ENCODE measurements at regions not wholly inside any gene's neighbourhood (a gene's known extent, or its start where the extent isn't known, plus 50 kb on each side); places are given as distances from the start of the nearest gene placed in this dataset.

DNA sequence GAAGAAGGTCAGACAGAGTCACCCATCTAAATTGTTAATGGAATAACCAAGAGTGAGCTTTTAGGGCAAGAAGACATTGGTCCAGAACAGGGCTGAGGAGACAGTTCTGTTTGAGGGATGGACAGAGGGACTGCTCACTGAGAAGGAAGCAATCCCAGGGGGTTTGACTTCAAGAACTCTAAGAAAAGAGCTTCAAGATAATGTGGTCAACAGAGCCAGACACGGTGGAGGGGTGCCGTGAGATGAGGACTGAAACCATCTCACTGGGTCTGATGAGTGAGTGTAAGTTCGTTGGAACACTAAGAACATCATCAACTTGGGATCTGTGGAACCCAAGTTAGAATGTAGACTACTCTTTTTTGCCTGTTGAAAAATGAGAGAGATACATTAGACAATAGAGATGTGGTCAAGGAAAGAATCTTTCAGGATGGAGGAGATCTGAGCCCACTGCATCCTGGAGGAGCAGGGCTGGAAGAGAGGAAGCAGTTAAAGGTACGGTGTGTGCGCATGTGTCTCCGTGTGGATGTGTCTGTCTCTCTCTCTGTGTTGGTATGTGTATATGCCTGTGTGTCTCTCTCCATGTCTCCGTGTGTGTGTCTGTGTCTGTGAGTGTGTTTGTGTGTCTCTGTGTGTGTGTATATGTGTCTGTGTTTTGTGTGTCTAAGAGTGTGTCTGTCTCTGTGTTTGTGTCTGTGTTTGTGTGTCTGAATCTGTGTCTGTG is 172.1 kb downstream of the MYCN start:
- H3K27ac Mint-ChIP-seq, result no peak overlapping the region
- intact Hi-C loops (cut with micrococcal nuclease), result no loop called here
- H3K9me3 Mint-ChIP-seq, result no peaks in the 10 kb centered on the region
- H3K4me3 Mint-ChIP-seq (ENCODE audit: low read depth), result no peak overlapping the region
- no peaks in the 10 kb centered on the region for H3K4me1 Mint-ChIP-seq (ENCODE audit: low read depth)
- no peaks in the 10 kb centered on the region for H3K36me3 Mint-ChIP-seq (ENCODE audit: low read depth)
- no peak for DNase-seq (ENCODE audit: low spot score)
- no peaks in the 10 kb centered on the region for H3K27me3 Mint-ChIP-seq (ENCODE audit: low read depth)

DNA sequence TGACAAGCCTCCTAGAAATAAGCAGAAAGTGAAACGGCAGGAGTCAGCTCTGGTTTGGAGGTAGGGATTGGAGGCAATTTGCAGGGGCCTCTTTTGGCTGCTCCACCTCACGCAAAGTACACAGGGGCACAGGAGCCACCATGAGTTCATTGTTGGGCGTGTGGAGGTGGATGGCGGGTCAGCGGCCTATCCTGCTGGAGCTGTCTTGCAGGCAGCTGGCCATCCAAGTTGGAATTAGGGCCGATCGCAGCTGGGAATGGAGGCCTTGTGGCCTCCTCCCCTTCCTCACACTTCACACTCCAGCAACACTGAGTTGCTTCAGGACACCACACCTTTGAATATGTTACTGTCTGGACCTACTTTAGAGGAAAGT is 171.5 kb downstream of the MYCN start:
- Mint-ChIP-seq H3K27me3 (ENCODE audit: low read depth) (no peaks in the 10 kb centered on the region), H3K27ac (no peak overlapping the region), H3K4me1 (ENCODE audit: low read depth) (no peaks in the 10 kb centered on the region), H3K4me3 (ENCODE audit: low read depth) (no peak overlapping the region), H3K36me3 (ENCODE audit: low read depth) (no peaks in the 10 kb centered on the region), H3K9me3 (no peaks in the 10 kb centered on the region)
- intact Hi-C loops (cut with micrococcal nuclease), result no loop called here
- no peak for DNase-seq (ENCODE audit: low spot score)

DNA sequence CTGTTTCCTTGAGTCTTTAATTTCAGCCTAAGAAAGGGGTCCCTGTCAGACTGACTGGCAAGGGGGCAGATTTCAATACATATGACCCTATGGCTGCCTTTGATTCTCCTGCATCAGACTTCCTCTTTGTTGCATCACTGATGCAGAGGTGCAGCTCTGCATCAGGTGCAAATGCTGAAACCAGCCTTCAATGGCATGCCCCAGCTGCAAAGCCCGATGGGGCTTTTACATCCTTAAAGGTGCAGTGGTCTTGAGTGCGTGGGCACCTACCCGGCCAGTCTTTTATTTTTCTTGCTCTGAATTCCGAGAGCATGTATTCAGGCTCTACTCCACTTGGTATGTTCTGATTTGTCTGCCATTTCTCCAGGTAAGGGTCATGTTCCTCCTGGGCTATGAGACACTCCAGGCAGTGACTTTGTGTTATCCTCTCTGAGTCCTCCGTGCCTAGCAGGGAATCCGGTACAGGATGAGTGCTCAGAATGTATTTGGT is 169.5 kb downstream of the MYCN start:
- Mint-ChIP-seq H3K27ac (no peak overlapping the region), H3K9me3 (no peaks in the 10 kb centered on the region), H3K4me3 (ENCODE audit: low read depth) (no peak overlapping the region), H3K27me3 (ENCODE audit: low read depth) (no peaks in the 10 kb centered on the region), H3K4me1 (ENCODE audit: low read depth) (no peaks in the 10 kb centered on the region), H3K36me3 (ENCODE audit: low read depth) (no peaks in the 10 kb centered on the region)
- DNase-seq (ENCODE audit: low spot score), result no peak
- intact Hi-C loops (cut with micrococcal nuclease), result no loop called here

DNA sequence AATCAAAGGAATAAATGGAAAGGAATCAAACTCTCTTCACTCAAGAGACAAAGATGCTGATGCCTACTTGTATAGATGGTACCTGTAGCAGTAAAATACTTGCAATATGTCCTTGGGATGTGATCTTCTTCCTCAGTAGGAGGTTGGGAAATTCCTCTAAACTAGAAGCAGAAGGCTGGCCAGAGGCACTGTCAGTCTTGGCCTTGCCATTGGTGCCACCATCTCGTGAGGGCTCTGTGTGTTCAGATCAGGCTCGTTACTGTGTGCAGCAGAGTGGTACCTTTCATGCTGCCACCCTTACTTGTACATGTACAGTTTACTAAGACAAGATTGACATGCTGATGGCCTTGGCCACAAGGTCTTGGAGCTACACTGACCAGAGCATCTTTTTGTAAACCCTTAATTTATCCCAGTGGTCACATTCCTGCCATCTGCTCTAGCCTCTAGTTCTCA is 169.0 kb downstream of the MYCN start:
- Mint-ChIP-seq H3K36me3 (ENCODE audit: low read depth) (no peaks in the 10 kb centered on the region), H3K4me3 (ENCODE audit: low read depth) (no peak overlapping the region), H3K27ac (no peak overlapping the region), H3K9me3 (no peaks in the 10 kb centered on the region), H3K27me3 (ENCODE audit: low read depth) (no peaks in the 10 kb centered on the region), H3K4me1 (ENCODE audit: low read depth) (no peaks in the 10 kb centered on the region)
- intact Hi-C loops (cut with micrococcal nuclease), result no loop called here
- no peak for DNase-seq (ENCODE audit: low spot score)

DNA sequence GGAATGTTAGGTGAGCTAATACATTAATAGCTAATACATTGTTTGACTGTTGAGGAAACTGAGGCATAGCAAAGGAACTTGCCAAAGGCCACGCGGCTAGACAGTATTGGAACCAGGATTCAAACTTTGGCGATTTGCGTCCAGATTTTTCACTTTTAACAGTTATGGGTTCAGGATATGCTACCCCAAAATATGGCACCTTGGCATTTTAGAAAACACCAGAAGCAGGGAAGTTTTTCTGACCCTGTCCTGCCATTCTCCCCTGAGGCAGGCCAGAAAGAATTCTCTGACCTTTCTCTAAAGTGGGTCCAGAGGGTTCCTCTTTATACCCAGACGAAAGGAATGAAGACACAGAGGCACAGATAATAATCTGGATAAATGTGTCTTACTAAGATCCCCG is 166.9 kb downstream of the MYCN start:
- H3K27ac Mint-ChIP-seq, result no peak overlapping the region
- intact Hi-C loops (cut with micrococcal nuclease), result no loop called here
- no peaks in the 10 kb centered on the region for H3K36me3 Mint-ChIP-seq (ENCODE audit: low read depth)
- DNase-seq (ENCODE audit: low spot score), result no peak
- no peaks in the 10 kb centered on the region for H3K4me1 Mint-ChIP-seq (ENCODE audit: low read depth)
- H3K27me3 Mint-ChIP-seq (ENCODE audit: low read depth), result no peaks in the 10 kb centered on the region
- no peak overlapping the region for H3K4me3 Mint-ChIP-seq (ENCODE audit: low read depth)
- no peaks in the 10 kb centered on the region for H3K9me3 Mint-ChIP-seq

DNA sequence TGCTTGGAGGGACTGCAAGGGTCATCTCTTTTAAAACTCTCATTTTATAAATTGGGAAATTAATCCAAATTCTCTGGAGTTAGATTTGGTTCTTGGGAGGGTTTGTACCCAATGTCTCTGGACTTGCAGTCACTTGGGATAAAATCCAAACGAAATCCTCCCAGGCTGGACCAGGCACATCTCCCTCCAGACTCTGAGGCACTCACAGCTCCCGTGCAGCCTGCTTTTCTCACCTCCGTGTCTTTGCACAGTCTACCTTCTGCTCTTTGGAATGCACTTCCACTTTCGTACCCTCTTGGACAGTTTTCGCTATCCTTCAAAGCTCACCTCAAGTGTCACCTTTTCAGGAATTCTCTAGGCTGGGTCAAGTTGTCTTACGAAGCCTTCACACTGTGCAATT is 166.3 kb downstream of the MYCN start:
- DNase-seq (ENCODE audit: low spot score), result no peak
- Mint-ChIP-seq H3K36me3 (ENCODE audit: low read depth) (no peaks in the 10 kb centered on the region), H3K27ac (no peak overlapping the region), H3K4me1 (ENCODE audit: low read depth) (no peaks in the 10 kb centered on the region), H3K9me3 (no peaks in the 10 kb centered on the region), H3K4me3 (ENCODE audit: low read depth) (no peak overlapping the region), H3K27me3 (ENCODE audit: low read depth) (no peaks in the 10 kb centered on the region)
- intact Hi-C loops (cut with micrococcal nuclease), result no loop called here

DNA sequence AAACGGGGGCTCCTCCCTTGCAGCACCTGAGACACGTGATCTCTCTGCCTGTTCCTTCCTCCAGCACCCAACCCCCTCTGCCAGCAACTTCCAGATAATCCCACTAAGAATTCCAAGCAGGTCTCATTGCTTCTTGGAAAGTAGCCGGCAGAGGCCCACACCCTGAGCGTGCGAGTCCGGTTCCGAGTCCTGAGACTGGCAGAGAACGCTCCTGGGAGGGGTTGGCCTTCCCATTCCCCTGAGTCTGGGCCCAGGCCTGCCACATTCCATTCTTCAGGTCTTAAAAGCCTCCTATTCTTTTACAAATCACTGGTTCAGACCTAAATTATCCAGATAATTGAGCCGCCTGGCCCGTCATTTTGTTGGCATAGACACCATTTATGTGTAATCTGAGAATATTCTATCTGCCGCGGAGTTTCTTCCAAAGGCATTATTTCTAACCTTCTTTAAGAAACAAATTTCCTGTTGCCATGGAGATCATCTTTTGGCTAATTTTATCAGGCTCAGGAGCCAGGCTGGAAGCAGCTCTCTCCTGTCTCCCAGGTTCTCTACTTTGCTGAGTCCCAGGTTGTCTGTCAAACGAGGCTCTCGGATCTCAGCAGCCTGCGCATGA is 165.4 kb downstream of the MYCN start:
- H3K9me3 Mint-ChIP-seq, result no peaks in the 10 kb centered on the region
- no peak overlapping the region for H3K4me3 Mint-ChIP-seq (ENCODE audit: low read depth)
- intact Hi-C loops (cut with micrococcal nuclease), result no loop called here
- no peaks in the 10 kb centered on the region for H3K36me3 Mint-ChIP-seq (ENCODE audit: low read depth)
- H3K27me3 Mint-ChIP-seq (ENCODE audit: low read depth), result no peaks in the 10 kb centered on the region
- H3K27ac Mint-ChIP-seq, result no peak overlapping the region
- no peaks in the 10 kb centered on the region for H3K4me1 Mint-ChIP-seq (ENCODE audit: low read depth)
- DNase-seq (ENCODE audit: low spot score), result no peak

DNA sequence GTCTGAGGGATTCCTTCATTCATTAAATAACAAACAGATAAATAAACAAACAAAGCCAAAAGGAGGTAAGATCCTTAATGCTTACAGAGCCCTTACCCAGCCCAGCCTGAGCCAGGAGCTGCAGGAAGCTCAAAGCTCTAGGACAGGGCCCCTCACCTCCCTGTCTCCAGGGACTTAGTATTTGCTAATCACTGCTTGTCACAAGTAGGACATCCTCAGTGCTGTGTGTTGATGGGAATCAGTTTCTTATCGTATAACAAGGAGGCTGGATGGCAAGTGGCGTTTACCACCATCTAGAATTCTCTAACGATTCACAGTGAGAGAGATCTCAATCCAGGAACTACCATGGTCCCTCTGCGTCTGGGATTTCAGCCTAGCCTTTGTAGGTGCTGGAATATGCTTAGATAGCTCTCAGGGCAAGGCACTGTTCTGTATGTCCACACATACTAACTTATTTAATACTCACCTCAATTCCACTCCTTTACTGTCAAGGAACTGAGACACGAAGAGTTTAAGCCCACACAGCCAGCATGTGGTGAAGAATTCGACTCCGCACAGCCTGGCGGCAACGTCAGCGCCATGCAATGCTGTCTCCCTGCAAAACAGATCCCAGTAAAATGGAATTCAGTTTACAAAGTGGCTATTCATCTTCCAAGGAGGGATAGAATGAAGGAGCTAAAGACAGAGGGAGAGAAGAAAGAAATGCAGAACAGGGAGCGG is 164.8 kb downstream of the MYCN start:
- H3K4me1 Mint-ChIP-seq (ENCODE audit: low read depth), result no peaks in the 10 kb centered on the region
- H3K27me3 Mint-ChIP-seq (ENCODE audit: low read depth), result no peaks in the 10 kb centered on the region
- H3K4me3 Mint-ChIP-seq (ENCODE audit: low read depth), result no peak overlapping the region
- DNase-seq (ENCODE audit: low spot score), result no peak
- no peaks in the 10 kb centered on the region for H3K36me3 Mint-ChIP-seq (ENCODE audit: low read depth)
- intact Hi-C loops (cut with micrococcal nuclease), result no loop called here
- H3K9me3 Mint-ChIP-seq, result no peaks in the 10 kb centered on the region
- H3K27ac Mint-ChIP-seq, result no peak overlapping the region

DNA sequence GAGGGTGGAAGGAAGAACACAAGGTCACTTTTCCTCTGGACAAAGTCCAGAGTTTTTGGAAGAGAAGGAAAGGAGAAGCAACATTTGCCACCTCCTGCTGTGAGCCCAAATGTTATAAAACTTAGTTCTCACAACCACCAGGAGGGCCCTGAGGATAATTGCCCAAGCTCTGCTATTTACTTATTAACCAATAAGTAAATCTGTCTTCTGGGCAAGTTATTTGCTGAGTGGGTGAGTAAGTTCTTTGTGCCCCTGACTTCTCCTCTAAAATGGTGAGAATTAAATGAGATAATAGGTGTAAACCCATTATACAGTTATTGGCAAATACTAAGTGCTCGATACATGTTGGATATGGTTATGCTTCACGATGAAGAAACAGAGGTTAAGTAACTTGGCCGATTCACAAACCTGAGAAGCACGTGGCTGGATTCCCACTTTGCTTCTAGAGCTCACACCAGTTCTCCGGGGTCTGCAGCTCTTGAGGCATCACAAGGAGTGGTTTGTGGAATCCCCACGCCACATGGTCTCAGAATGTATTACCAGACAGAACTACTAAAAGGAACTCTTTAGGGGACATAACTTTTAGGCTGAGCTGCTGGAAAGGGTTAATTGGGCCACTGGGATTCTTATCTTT is 164.1 kb downstream of the MYCN start:
- Mint-ChIP-seq H3K4me1 (ENCODE audit: low read depth) (no peaks in the 10 kb centered on the region), H3K4me3 (ENCODE audit: low read depth) (no peak overlapping the region), H3K27ac (no peak overlapping the region), H3K36me3 (ENCODE audit: low read depth) (no peaks in the 10 kb centered on the region), H3K9me3 (no peaks in the 10 kb centered on the region), H3K27me3 (ENCODE audit: low read depth) (no peaks in the 10 kb centered on the region)
- DNase-seq (ENCODE audit: low spot score), result no peak
- intact Hi-C loops (cut with micrococcal nuclease), result no loop called here

DNA sequence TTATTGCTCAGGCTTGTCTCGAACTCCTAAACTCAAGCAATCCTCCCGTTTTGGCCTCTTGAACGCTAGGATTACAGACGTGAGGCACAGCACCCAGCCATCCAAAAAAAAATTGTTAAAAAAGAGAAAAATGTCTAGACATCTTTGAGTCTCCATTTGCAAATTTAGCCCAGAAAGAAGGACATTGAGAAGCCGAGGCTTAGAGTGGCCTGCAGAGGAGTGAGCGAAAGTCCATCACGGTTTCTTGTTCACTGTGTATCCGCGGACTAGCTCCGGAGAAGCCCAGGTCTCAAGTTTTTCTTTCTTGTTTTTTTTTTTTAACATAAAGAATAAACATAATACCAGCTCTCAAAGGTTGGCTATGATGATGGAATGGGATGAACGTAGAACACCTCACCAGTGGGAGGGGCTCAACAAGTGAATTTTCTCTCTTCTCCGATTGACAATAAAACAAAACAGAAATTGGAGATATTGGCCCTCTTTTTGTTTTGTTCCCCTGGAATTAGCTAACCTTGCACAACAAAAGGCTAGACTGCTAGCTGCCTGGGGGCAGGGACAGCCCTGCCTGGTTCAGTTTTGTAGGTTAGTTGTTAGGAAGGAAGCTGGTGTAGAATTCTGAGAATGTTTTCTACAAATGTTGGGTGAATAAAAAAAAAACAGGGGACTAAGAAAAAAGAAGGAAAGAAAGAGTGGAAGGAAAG is 163.4 kb downstream of the MYCN start:
- Mint-ChIP-seq H3K9me3 (no peaks in the 10 kb centered on the region), H3K4me1 (ENCODE audit: low read depth) (no peaks in the 10 kb centered on the region), H3K27ac (no peak overlapping the region), H3K27me3 (ENCODE audit: low read depth) (no peaks in the 10 kb centered on the region), H3K36me3 (ENCODE audit: low read depth) (no peaks in the 10 kb centered on the region), H3K4me3 (ENCODE audit: low read depth) (no peak overlapping the region)
- intact Hi-C loops (cut with micrococcal nuclease), result no loop called here
- DNase-seq (ENCODE audit: low spot score), result no peak

DNA sequence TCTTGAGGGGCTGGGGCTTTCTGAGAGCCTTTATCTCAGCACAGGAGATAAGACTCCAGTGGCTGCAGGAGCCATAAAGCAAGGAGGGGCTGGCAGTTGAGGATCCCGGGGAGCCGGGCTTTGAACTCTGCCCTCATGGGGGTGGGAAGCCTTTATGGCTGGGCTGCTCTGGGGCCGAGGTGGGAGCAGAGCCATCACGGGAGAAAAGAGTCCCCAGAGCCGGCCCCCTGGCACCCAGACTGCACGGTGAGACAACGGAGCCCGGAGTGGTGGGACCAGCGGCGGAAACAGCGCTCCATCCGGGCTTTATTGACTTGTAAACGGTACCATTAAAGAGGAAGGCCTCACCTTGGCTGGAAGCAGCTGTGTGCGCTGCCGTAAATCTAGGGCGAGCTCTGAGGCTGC is 162.6 kb downstream of the MYCN start:
- Mint-ChIP-seq H3K4me1 (ENCODE audit: low read depth) (no peaks in the 10 kb centered on the region), H3K4me3 (ENCODE audit: low read depth) (no peak overlapping the region), H3K27me3 (ENCODE audit: low read depth) (no peaks in the 10 kb centered on the region), H3K9me3 (no peaks in the 10 kb centered on the region), H3K27ac (no peak overlapping the region), H3K36me3 (ENCODE audit: low read depth) (no peaks in the 10 kb centered on the region)
- intact Hi-C loops (cut with micrococcal nuclease), result no loop called here
- DNase-seq (ENCODE audit: low spot score), result no peak

DNA sequence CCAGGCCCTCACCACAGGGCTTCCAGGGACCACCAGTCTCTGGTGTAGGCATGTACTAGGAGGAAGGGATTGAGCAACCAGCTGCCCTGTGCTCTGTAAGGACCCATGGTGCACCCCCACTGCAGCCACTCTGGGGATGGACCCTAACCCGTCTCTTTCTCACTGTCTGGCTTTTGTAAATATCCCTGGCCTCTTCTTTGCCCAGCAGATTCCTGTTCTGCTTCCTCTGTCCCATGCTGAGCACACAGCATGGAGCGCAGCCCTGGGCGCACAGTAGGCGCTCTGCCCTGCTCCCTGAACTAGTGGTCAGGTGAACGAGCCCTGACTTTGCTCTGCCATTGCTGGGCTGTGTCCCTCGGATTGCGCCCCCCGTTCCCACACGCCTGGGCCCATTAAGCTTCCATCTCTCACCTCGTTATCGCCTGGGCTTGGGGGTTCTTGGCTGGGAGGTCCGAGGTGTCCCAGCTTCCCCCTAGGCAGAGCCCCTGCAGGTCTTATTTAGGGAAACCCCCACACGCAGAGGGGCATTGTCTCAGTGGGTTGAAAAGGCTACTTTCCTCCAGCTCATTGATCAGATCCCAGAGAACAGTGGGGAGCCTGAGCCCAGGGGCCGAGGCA is 162.1 kb downstream of the MYCN start:
- no peaks in the 10 kb centered on the region for H3K4me1 Mint-ChIP-seq (ENCODE audit: low read depth)
- H3K36me3 Mint-ChIP-seq (ENCODE audit: low read depth), result no peaks in the 10 kb centered on the region

More for the DNA sequence above, 162.1 kb downstream of the MYCN start:
- intact Hi-C loops (cut with micrococcal nuclease), result no loop called here
- no peak overlapping the region for H3K4me3 Mint-ChIP-seq (ENCODE audit: low read depth)
- no peak overlapping the region for H3K27ac Mint-ChIP-seq
- no peaks in the 10 kb centered on the region for H3K9me3 Mint-ChIP-seq
- no peaks in the 10 kb centered on the region for H3K27me3 Mint-ChIP-seq (ENCODE audit: low read depth)
- no peak for DNase-seq (ENCODE audit: low spot score)

Data from activated T-helper 2 cell treated with anti-CD3 and anti-CD28 coated beads, Interferon-gamma antibody, Interleukin-2, Interleukin-4, amounts not matched to agents 10 μg/mL and 5 μg/mL and 100 μg/mL, durations not matched to agents 14 hours and 24 hours and 36 hours (primary cell).